Skin epidermis (tissue), 12 donors: ENCODE measurements at regions not wholly inside any gene's neighbourhood (a gene's known extent, or its start where the extent isn't known, plus 50 kb on each side); places are given as distances from the start of the nearest gene placed in this dataset.
"Not testable (repeated sequence)": the region's sequence is repeated elsewhere in the genome, so short reads cannot be mapped to it uniquely, and the experiment has no call there.

Source experiments
- H3K27ac ChIP-seq, 21 experiments: fragments of 200-600 bp; sonication (generic) in 11 of 21; one replicate each; pipeline ENCODE4 v1.5.0; 2020; ENCODE audit warnings: mild to moderate bottlenecking in 3 of 21, inconsistent platforms in 2 of 21, moderate library complexity in 2 of 21
- H3K4me3 ChIP-seq, 7 experiments: fragments of 200-600 bp; sonication (generic) in 2 of 7; one replicate each; pipeline ENCODE4 v1.5.0; 2020; ENCODE audit warnings: inconsistent platforms in 2 of 7, mild to moderate bottlenecking in 2 of 7, moderate library complexity in 1 of 7

DNA sequence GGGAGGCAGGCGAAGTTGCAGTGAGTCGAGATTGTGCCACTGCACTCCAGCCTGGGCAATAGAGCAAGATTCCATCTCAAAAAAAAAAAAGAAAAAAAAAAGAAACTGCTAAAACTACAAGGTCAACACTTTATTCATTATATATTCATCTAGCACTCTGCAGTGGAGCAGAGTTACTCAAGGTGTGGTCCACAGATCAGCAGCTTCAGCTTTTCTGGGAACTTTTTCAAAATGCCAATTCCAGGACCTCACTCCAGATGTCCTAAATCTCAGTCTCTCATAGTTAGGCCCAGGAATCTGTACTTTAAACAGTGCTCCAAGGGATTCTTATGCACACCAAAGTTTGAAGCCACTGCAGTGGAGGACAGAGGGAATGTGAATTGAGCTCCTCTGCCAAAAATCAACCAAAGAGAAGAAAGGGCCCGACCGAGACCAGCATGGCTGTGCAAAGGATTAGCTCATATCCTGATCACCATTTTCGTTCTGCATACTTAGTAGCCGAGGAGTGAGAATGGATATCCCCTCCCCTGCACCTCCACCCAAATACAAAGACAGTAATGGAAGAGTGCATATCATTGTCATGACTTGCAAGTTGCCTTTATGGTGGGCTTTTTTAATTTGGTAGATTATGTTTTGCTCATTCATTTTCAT lies 201.9 kb downstream of the MEX3B start:
- H3K4me3 ChIP-seq, result no peak overlapping the region
- H3K27ac ChIP-seq, result no peak overlapping the region

DNA sequence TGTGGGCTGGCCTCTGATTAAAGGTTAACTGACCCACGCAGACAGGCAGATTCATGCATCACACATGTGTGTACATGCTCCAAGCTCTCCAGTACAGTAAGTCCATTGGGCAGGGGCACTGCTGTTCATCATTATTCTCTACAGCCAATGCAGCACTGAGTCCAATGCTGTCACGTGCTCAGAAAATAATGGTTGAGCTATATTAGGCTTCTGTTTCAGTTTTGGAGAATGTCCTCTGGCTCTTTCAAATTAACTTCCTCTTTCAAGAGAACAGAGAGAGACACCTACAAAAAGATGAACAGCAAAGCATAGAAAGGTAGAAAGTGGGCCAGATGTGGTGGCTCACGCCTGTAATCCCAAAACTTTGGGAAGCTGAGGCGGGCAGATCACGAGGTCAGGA lies 202.6 kb downstream of the MEX3B start:
- H3K4me3 ChIP-seq, result no peak overlapping the region

DNA sequence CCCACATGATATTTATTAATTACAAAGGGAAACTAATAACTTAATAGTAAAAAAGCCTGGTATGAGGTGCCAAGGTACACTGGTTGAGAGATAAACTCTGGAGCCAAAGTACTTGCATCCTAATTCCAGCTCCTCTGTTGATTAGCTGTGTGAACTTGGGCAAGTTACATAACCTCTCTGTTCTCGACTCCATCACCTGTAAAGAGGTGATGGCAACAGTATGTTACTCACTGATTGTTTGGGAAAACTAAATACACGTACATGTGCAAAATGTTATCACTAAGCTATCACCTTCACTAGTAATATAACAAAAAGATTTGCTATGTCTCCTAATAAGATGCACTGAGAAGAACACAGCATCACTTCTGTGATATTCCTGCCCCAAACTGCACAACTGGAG lies 206.4 kb downstream of the MEX3B start:
- Histone ChIP-seq H3K4me3 (no peak overlapping the region), H3K27ac (no peak overlapping the region)

More for the DNA sequence above, 202.6 kb downstream of the MEX3B start:
- no peak overlapping the region for H3K27ac ChIP-seq

DNA sequence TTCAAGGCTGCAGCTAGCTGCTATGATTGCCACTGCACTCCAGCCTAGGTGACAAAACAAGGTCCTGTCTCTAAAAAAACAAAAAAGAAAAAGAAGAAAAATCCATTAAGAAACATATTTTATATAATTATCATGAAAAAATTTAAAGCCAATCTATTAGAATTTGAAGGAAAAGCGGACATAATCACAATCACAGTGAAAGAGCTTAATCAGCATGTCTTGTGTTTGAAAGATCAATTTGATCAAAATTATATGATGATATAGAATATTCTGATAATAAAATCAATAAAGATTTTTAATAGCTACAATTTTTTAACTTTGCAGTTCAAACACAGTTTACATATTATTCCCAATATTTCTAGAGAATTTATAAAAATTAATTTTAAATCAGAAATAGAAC lies 210.1 kb downstream of the MEX3B start:
- no peak overlapping the region for H3K27ac ChIP-seq
- H3K4me3 ChIP-seq, result no peak overlapping the region

DNA sequence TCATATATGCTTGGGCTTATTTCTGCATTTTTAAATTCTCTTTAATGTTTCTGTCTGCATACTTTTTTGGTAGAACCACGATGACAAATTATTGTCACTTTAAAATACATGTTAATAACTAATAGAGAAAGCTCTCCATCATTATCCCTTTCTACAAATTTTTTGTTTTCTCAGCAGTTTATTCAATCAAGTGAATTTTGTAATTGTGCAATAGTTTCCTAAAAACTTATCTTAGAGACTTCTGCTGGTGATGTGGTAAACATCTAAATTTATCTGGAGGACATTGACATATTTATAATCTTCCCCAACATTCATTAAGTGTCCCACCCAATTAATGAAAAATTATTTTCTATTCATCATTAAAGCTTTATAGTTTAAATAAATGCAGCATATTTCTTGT lies 215.3 kb downstream of the MEX3B start:
- Histone ChIP-seq H3K4me3 (no peak overlapping the region), H3K27ac (no peak overlapping the region)

DNA sequence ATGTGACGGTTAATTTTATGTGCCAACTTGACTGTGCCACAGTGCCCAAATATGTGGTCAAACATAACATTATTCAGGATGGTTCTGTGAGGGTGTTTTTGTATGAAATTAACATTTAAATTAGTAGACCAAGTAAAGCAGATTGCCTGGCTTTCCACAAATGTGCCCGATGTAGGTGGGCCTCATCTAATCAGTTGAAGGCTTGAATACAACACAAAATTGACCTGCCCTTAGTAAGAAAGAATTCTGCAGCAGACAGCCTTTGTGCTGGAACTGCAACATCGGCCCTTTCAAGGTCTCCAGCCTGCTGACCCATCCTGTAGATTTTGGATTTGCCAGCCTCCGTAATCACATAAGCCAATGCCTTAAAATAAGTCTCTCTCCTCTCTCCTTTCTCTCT lies 215.9 kb downstream of the MEX3B start:
- no peak overlapping the region for H3K27ac ChIP-seq
- no peak overlapping the region for H3K4me3 ChIP-seq

DNA sequence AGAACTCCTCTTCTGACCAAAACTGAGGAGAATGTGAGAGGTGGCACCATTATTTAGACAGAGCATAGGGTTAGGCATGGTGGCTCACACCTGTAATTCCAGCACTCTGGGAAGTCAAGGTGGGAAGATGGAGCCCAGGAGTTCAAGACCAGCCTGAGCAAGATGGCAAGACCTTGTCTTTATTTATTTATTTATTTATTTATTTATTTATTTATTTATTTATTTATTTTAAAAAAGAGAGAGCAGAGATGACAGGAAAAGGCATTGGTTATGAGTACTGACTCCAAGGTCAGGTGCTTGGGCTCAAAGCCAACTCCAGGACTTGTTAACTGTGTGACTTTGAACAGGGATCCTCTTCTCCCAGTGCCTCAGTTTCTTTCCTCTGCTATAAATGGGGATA lies 217.7 kb downstream of the MEX3B start:
- no peak overlapping the region for H3K27ac ChIP-seq
- no peak overlapping the region for H3K4me3 ChIP-seq

DNA sequence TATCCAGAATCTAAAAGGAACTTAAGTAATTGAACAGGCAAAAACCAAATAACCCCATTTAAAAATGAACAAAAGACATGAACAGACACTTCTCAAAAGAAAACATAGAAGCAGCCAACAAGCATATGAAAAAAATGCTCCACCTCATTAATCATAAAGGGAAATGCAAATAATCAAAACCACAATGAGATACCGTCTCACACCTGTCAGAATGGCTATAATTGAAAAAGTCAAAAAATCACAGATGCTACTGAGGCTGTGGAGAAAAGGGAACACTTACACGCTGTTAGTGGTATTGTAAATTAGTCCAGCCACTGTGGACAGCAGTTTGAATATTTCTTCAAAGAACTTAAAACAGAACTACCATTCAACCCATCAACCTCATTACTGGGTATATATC lies 220.7 kb downstream of the MEX3B start:
- Histone ChIP-seq H3K4me3 (no peak overlapping the region), H3K27ac (no peak overlapping the region)

DNA sequence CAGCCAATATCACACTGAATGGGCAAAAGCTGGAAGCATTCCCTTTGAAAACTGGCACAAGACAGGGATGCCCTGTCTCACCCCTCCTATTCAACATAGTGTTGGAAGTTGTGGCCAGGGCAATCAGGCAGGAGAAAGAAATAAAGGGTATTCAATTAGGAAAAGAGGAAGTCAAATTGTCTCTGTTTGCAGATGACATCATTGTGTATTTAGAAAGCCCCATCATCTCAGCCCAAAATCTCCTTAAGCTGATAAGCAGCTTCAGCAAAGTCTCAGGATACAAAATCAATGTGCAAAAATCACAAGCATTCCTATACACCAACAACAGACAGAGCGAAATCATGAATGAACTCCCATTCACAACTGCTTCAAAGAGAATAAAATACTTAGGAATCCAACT lies 223.2 kb downstream of the MEX3B start:
- H3K4me3 ChIP-seq, H3K27ac ChIP-seq: not testable (repeated sequence)

DNA sequence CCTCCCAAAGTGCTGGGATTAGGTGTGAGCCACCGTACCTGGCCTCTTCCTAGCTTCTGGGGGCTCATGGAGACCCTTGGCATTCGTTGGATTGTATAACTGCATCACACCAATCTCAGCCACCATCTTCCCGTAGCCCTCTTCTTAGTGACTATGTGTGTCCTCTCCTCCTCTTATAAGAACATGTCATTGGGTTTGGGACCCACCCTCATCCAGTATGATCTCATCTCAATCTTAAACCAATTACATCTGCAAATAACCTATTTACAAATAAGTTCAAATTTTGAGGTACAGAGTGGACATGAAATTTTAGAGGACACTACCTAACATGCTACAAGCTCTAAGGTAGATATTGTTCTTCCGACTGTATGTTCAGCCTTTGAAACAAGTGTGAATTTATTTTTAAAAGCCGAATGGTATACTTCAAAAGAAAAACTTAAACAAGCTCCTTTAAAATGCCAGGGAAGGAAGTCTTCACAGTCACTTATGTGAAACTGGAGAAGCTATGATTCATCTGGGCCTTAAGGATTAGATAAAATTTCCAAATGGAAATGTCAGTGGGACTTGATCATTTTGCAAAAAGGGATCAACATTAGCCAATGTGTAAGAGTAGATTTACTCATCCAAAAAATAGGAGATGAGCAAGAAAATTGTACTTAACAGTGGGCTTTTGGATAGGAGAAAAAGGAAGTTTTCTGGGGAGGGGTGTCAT lies 225.7 kb downstream of the MEX3B start:
- H3K4me3 ChIP-seq, result no peak overlapping the region
- no peak overlapping the region for H3K27ac ChIP-seq

DNA sequence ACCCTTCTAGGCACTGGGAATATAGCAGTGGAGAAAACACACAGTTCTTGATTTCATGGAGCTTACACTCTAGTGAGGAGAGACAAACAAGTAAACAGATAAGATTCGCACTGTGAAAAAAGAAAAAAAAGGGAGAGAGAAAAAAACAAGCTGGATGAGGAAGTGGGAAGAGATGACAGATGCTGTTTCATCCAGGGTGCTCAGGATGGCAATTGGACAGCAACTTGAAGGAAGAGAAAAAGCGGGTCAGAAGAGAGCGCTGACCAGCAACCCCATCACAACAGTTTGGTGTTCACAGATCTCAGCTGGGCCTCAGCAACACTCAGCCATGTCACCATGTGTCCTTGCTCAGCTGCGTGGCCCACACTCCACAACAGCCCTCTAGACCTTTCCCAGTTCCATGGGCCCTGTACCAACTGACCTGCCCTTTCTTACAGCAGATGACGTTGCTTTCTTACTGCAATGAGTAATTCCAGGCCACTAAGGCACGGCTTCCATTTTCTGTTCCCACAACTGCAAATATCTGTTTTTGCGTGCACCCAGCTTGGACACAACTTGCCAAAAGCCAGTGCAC lies 230.8 kb downstream of the MEX3B start:
- Histone ChIP-seq H3K27ac (no peak overlapping the region), H3K4me3 (no peak overlapping the region)

DNA sequence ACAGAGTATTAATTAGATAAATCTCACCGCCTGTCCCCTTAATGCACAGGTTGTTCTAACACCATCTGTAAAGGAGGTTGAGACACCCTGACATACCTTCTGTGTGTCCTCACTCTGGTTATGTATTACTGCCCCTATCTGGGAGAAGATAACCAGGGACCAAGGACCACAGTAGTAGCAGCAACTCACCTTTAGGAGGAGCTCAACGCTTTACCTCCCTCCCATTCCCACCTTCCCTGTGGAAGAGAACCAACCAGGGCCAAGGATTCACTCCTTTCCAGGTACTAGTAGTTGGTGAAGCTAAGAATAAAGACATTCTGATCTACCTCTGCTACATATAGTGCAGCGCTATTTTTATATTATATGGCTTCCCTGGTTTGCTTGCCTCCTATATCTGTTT lies 232.6 kb downstream of the MEX3B start:
- Histone ChIP-seq H3K4me3 (no peak overlapping the region), H3K27ac (no peak overlapping the region)

DNA sequence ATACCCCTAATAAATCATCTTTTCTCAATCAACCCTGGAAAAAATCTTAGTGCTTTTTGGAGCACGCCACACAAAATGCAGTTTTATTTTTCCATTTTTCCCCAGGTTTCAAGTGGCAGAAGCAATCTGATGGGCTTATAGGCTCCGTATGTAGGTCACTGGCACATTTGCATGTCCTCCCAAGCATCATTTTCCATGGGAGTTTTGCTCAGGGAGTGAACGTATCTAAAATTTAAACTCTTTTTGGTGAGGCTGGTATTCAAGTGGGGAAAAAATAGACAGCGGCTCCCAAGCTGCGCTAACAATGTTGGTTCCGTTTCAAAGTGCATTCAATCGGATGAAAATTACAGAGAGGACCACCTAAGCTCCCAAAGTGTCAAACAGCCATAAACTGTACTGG lies 233.4 kb downstream of the MEX3B start:
- Histone ChIP-seq H3K27ac (no peak overlapping the region), H3K4me3 (no peak overlapping the region)

DNA sequence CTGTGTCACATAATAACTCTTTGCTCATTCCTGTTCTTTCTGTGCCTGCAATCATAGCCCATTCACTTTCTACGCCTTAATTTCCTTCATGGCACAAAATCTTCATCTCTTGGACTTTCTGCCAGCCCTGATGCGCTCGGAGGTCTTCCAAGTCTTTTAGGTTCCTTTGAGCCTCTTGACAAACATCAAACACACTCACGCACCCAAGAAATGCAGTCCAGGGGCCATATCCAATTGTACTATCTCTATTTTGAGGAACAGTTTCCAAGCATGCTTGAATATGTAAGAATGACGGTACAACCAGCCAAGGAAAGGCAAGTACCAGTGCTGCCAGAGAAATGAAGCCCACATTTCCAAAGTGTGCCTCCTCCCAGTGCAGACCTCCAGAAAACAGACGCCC lies 234.1 kb downstream of the MEX3B start:
- Histone ChIP-seq H3K27ac (no peak overlapping the region), H3K4me3 (no peak overlapping the region)

DNA sequence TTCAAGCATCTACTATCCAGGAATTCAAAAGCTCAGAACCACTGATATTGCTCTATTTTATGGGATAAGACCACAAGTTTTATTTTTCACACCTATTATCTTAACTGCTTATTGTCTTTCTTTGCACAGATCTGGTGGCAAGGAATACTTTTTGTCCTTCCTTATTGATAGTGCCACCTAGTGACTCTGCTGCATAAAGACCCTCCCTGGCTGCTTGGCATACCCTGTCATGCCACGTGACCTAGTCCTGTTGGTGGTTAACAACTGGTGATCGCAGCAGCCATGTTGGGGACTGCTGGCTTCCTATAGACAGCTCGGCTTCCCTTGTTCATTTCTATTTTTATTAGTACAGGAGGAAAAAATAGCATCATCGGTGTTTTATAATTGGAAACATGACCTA lies 236.3 kb downstream of the MEX3B start:
- Histone ChIP-seq H3K27ac (no peak overlapping the region), H3K4me3 (no peak overlapping the region)

DNA sequence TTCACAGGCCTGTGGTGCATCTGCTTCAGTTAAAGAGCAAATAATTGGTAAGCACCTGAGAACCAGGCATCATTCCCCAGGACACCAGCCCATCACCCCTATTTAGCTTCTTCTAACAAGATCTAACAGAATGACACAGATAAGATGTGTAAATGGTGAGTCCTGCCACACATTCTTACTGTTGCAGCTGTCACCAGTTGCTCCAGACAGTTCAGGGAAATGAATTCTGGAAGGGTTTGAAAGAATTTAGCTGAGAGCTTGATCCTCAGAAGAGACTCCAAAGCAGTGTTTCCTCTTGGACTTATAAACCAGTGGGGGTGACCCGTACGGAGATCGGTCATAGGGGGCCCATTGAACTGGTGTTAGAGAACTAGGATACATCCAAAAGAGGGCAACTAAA lies 238.0 kb downstream of the MEX3B start:
- no peak overlapping the region for H3K27ac ChIP-seq
- H3K4me3 ChIP-seq, result no peak overlapping the region

DNA sequence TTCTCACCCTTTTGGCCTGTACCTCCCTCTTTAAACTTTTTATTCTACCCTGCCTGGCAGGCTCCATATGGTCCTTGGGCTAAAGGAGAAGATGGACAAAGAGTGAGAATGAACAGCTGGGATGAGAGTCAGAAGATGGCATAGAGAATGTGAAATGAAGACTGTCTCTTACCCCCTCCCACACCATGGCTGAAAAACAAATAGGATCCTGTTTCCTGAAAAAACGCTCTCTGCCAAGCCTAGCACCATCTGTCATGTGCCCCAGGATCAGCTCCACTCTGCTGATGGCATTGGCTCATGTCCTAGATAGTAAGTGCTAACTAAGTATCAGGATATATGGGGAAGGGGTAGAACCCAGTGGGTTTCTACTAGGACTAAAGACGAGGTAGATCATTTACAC lies 238.6 kb downstream of the MEX3B start:
- H3K27ac ChIP-seq, result no peak overlapping the region
- H3K4me3 ChIP-seq, result no peak overlapping the region

DNA sequence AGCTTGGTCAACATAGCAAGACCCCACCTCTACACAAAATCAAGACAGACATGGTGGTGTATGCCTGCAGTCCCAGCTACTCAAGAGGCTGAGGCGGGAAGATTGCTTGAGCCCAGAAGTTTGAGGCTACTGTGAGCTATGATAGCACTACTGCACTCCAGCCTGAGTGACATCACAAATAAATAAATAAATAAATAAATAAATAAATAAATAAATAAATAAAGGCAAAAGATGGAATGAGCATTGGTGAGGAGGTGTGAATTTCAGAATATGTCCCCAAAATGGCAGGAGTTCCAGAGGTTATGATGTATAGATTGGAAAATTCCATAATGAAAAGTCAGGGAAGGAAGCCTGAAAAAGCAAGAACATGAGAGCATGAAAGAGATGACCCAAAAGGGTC lies 249.9 kb downstream of the MEX3B start:
- H3K27ac ChIP-seq, result no peak overlapping the region

DNA sequence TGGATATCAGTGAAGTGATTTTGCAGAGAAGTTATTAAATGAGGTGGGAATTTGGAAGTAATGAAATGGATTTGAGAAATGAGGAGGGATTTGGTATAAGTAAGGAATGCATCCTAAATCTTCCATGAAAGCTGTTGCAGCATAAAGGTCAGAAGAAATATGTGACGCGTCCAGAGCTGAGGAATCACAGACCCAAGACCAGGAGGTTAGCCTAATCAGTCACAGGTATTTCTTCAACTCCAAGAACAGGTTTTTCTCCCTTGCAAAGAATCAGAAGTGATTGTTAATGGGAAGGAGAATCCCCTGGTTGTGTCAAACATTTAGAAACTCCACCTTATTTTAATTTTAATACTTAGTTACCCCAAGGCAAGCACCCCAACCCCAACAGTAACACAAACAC lies 253.2 kb downstream of the MEX3B start:
- Histone ChIP-seq H3K27ac (no peak overlapping the region), H3K4me3 (no peak overlapping the region)

More for the DNA sequence above, 249.9 kb downstream of the MEX3B start:
- no peak overlapping the region for H3K4me3 ChIP-seq

DNA sequence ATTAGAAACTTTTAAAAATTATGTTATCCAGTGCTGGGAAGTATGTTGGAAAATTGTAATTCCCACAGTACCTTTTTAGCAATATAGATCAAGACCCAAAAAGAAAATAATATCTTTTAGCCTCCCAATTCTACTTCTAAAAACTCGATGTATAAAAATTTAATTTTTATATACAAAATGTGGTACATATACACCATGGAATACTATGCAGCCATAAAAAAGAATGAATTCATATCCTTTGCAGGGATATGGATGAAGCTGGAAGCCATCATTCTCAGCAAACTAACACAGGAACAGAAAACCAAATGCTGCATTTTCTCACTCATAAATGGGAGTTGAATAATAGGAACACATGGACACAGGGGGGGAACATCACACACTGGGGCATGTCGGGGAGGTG lies 254.5 kb downstream of the MEX3B start:
- not testable (repeated sequence) for H3K4me3 ChIP-seq, H3K27ac ChIP-seq

DNA sequence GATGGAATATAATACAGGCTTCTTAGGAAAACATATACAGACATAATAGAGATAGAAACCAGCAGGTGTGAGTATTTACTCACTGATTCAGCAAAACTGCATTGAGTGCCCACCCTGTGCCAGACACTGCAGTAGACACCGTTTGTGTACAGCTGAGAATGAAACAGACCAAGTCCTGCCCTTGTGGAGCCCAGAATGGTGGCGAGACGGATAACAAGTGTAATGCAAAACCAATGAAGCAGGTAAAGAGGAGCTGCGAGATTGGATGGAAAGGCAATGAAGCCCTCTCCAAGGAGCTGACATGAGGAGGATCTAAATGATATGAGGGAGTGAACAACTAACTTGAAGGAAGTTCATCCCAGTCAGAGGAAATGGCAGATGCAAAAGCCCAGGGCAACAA lies 256.4 kb downstream of the MEX3B start:
- H3K27ac ChIP-seq, result no peak overlapping the region
- no peak overlapping the region for H3K4me3 ChIP-seq

DNA sequence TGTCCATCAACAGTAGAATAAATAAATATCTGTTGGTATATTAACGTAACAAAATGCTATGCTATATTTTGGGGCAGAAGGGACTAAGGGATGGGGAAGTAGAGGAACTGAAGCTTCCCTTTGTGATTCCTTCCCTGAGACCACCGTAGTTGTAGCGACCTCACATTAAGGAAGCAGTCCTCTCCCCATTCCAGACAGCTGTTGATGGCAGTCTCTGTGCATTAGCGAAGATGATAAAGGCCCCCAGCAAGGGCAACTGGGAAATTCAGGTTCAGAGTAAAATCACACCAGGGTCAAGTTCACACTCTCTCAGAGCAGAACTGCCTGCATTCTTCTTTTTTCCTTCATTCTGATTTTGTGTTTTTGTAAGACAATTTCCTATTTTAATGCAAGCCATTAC lies 259.0 kb downstream of the MEX3B start:
- Histone ChIP-seq H3K4me3 (no peak overlapping the region), H3K27ac (no peak overlapping the region)
